GM23338 (cell line): ENCODE measurements at regions not wholly inside any gene's neighbourhood (a gene's known extent, or its start where the extent isn't known, plus 50 kb on each side); places are given as distances from the start of the nearest gene placed in this dataset.

Source experiments
- CTCF ChIP-seq, 2 experiments: fragments of 200-600 bp in 1 of 2; sonication (generic) in 1 of 2; conservative IDR thresholded peaks; 2 replicates each; pipeline versions ENCODE4 v1.5.1 to v1.6.1; 2016 to 2017; ENCODE audit warnings: antibody characterized with exemption in 2 of 2, low read depth in 2 of 2, mild to moderate bottlenecking in 2 of 2, moderate library complexity in 1 of 2
- EZH2phosphoT487 ChIP-seq: fragments of 200-600 bp; sonication (generic); IDR thresholded peaks from one replicate; pipeline ENCODE4 v1.8.1; 2018; ENCODE audit warnings: antibody characterized with exemption; ENCODE audit not compliant: unreplicated experiment
- NANOG ChIP-seq: IDR thresholded peaks from 2 replicates; pipeline ENCODE4 v1.6.1; 2016; ENCODE audit warnings: antibody characterized with exemption, borderline replicate concordance

- TF ChIP-seq CTCF (conservative IDR thresholded peaks at IDR 0.05; ENCODE audit: low read depth in 2 of 2) (no peak), EZH2phosphoT487 (no peak), NANOG (no peak)
Observed at GRCh38 chrX:44035571-44035970, 62.4 kb upstream of the NDP start.
